ENCODE measurements at regions not wholly inside any gene's neighbourhood (a gene's known extent, or its start where the extent isn't known, plus 50 kb on each side); places are given as distances from the start of the nearest gene placed in this dataset.
"Not testable (repeated sequence)": the region's sequence is repeated elsewhere in the genome, so short reads cannot be mapped to it uniquely, and the experiment has no call there.

DNA sequence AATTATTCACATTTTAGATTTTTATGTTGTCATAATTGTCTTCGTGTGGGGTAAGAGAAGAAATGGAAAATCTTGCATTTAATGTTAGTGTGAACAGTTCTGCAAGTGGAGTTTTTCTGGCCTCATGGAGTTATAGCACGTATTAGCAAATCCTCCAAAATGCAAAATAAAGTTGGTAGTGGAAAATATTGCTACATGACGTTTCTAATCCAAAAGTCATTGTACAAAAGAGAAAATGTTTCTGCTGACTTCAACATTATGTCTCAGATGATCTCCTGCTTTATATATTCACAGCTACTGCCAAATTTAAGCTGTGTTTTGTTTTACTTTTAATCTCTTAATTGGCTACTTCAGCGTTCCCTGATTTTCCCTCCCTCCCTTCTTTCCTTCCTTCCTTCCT, 1804.0 kb upstream of the RAG2 start:
- DNase-seq (ENCODE audit: low read depth): no peak
- no peak overlapping the region for H3K4me3 ChIP-seq (ENCODE audit: low read depth, low read length)

- no peak for DNase-seq (ENCODE audit: low read depth)
Observed at GRCh38 chr11:38392176-38392575, 1794.1 kb upstream of the RAG2 start.

GRCh38 chr11:38384568-38384967, 1786.5 kb upstream of the RAG2 start:
- H3K4me3 ChIP-seq (ENCODE audit: low read depth, low read length): no peak overlapping the region
- DNase-seq (ENCODE audit: low read depth): no peak

More at GRCh38 chr11:38392176-38392575, 1794.1 kb upstream of the RAG2 start:
- no peak overlapping the region for H3K4me3 ChIP-seq (ENCODE audit: low read depth, low read length)

DNA sequence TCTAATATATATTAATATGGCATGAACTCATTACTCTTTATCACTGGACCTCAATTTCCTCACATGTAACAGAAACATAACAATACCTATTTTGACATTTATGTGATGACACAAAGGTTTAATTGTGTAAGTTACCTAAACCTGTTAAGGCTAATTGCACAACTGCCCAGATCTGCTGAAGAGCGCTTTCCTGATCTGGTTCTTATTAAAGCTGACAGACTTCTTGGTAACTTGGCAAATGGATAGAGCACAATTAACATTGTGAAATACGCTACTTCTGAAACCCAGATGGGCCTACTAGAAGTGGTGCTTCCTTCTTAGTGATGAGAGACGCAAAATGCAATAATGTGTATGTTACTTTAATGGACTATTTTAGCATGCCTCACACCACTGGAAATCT, 1767.2 kb upstream of the RAG2 start:
- DNase-seq (ENCODE audit: low read depth): no peak
- no peak overlapping the region for H3K4me3 ChIP-seq (ENCODE audit: low read depth, low read length)

- H3K4me3 ChIP-seq (ENCODE audit: low read depth, low read length): no peak overlapping the region
- DNase-seq (ENCODE audit: low read depth): no peak
Observed at GRCh38 chr11:38356255-38356654, 1758.2 kb upstream of the RAG2 start.

GRCh38 chr11:38345286-38345685, 1747.2 kb upstream of the RAG2 start:
- DNase-seq (ENCODE audit: low read depth): no peak
- no peak overlapping the region for H3K4me3 ChIP-seq (ENCODE audit: low read depth, low read length)

DNA sequence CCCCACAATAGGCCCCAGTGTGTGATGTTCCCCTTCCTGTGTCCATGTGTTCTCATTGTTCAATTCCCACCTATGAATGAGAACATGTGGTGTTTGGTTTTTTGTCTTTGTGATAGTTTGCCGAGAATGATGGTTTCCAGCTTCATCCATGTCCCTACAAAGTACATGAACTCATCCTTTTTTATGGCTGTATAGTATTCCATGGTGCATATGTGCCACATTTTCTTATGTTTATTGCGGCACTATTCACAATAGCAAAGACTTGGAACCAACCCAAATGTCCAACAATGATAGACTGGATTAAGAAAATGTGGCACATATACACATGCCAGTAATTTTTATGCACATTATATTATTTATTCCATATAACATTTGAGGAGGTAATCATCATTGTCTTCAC, 1743.6 kb upstream of the RAG2 start:
- not testable (repeated sequence) for DNase-seq (ENCODE audit: low read depth); H3K4me3 ChIP-seq (ENCODE audit: low read depth, low read length)

GRCh38 chr11:38339835-38340440, 1741.9 kb upstream of the RAG2 start:
- H3K4me3 ChIP-seq (ENCODE audit: low read depth, low read length): no peak overlapping the region
- no peak for DNase-seq (ENCODE audit: low read depth)

DNA sequence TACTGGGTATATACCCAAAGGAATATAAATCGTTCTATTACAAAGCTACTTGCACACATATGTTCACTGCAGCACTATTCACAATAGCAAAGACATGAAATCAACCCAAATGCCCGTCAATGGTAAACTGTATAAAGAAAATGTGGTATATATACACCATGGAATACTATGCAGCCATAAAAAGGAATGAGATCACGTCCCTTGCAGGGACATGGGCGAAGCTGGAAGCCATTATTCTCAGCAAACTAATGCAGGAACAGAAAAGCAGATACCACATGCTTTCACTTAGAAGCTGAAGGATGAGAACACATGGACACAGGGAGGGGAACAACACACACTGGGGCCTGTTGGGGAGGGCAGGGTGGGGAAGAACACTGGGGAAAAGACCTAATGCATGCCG, 1740.0 kb upstream of the RAG2 start:
- not testable (repeated sequence) for DNase-seq (ENCODE audit: low read depth); H3K4me3 ChIP-seq (ENCODE audit: low read depth, low read length)

DNA sequence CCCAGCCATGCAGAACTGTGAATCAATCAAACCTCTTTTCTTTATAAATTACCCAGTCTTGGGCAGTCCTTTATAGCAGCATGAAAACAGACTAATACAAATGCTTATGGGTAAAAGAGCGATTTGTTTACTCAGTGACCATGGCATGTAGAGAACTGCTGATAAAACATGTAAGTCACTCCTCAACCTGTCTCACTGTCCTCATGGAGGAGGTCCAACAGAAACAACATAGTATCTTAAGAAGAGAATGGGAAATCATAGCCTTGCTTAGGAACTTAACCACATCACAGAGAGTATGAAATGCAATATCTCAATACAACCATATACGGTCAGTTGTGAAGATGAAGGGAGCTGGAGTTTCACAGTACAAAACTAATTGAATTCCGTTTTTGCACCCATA, 1734.0 kb upstream of the RAG2 start:
- no peak for DNase-seq (ENCODE audit: low read depth)
- H3K4me3 ChIP-seq (ENCODE audit: low read depth, low read length): no peak overlapping the region

- DNase-seq (ENCODE audit: low read depth): no peak
- H3K4me3 ChIP-seq (ENCODE audit: low read depth, low read length): no peak overlapping the region
Observed at GRCh38 chr11:38330578-38330977, 1732.5 kb upstream of the RAG2 start.

GRCh38 chr11:38323961-38324761, 1726.1 kb upstream of the RAG2 start:
- DNase-seq (ENCODE audit: low read depth): no peak
- no peak overlapping the region for H3K4me3 ChIP-seq (ENCODE audit: low read depth, low read length)

GRCh38 chr11:38315151-38315550, 1717.1 kb upstream of the RAG2 start:
- DNase-seq (ENCODE audit: low read depth): no peak
- no peak overlapping the region for H3K4me3 ChIP-seq (ENCODE audit: low read depth, low read length)

DNA sequence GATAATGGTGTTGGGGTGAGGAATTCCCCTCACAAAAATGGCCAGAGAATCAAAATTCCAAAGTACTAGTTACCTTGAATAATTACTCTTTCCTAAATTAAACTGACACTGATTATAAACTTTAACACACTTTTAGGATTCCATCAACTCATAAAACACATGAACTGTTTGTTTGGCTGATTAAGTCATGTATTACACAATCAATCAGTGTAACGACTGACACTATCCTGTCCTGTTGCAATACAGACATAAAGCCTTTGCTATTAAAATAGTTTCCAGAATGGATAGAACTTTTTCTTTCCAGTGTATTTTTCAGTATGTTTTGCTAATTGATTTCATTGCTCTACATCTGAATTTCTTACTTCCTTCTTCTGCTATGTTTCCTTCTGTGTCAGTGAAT, 1709.4 kb upstream of the RAG2 start:
- no peak for DNase-seq (ENCODE audit: low read depth)
- no peak overlapping the region for H3K4me3 ChIP-seq (ENCODE audit: low read depth, low read length)

DNA sequence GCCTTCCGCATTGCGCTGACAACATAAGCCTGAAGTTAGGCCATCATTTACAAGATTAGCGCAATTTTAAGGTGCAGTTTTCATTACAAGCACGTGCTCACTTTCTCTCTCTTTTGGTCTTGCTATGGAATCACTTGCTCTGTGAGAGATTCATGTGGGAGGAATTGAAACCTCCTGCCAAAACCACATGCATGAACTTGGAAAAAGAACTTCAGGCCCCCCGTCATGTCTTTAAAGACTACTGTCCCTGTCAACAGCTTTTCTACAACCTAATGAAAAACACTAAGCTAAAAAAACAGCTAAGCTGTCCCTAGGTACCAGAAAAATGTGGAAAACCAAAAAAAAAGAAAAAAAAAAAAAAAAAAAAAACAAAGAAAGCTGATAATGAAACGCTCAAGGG, 1707.6 kb upstream of the RAG2 start:
- no peak overlapping the region for H3K4me3 ChIP-seq (ENCODE audit: low read depth, low read length)
- peak; percentile 3 for DNase-seq (ENCODE audit: low read depth)

DNA sequence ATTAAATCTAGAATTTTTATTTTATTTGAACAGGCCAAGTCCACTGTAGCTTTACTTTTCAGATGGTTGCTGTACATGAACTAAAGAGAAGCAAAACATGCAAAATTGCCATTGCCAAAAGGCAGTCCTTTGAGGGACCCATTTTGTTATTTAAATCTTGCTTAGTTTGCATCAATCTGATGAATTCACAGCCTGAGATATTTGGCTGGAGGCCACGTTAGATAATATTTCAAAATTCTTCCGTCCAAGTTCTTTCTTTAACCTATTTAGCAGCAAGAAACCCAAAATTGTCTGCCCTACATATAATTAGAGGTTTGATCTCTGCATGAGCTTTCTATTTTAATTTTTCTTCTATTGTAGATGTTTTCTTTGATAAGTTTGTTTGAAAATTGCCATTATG, 1706.9 kb upstream of the RAG2 start:
- no peak overlapping the region for H3K4me3 ChIP-seq (ENCODE audit: low read depth, low read length)
- DNase-seq (ENCODE audit: low read depth): no peak

- no peak for DNase-seq (ENCODE audit: low read depth)
- no peak overlapping the region for H3K4me3 ChIP-seq (ENCODE audit: low read depth, low read length)
Observed at GRCh38 chr11:38302564-38302963, 1704.5 kb upstream of the RAG2 start.

DNA sequence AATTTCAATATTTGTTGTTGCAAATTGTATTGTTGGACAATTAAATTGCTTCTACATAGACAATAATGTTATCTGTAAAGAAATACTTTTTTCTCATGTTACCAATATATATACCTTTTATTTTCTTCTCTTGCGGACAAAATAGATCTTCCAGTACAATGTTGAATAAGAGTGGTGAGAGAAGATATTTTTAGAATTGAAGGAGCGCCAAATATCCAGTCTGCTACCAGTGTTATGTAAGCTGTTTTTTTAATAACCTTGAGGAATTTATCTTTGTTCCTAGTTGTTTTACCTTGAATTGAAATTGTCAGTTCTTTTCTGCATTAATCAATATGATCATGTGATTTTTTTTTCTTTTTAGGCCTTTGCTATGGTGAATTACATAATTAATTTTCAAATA, 1702.5 kb upstream of the RAG2 start:
- no peak for DNase-seq (ENCODE audit: low read depth)
- H3K4me3 ChIP-seq (ENCODE audit: low read depth, low read length): no peak overlapping the region

DNA sequence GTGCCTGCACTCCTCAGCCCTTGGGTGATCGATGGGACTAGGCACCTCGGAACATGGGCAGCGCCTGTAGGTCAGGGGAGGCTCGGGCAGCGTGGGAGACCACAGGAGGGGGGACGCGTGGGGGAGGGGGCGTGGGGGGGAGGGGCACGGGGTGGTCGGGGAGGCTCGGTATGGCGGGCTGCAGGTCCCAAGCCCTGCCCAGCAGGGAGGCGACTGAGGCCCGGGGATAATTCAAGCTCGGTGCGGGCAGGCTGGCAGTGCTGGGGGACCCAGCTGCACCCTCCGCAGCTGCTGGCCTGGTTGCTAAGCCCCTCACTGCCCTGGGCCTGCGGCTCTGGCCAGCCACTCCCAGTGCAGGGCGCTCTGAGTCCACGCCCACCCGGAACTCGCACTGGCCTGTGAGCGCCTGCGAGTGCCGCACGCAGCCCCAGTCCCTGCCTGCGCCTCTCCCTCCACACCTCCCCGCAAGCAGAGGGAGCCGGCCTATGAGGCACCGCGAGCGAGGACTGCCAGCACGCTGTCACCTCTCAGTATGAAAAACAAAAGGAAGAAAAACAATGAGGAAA, 1698.3 kb upstream of the RAG2 start:
- DNase-seq (ENCODE audit: low read depth): no peak
- no peak overlapping the region for H3K4me3 ChIP-seq (ENCODE audit: low read depth, low read length)

- H3K4me3 ChIP-seq (ENCODE audit: low read depth, low read length): no peak overlapping the region
Observed at GRCh38 chr11:38282718-38283117, 1684.7 kb upstream of the RAG2 start.

More at GRCh38 chr11:38282718-38283117, 1684.7 kb upstream of the RAG2 start:
- DNase-seq (ENCODE audit: low read depth): no peak
